HL-60 (cell line): ENCODE measurements at regions not wholly inside any gene's neighbourhood (a gene's known extent, or its start where the extent isn't known, plus 50 kb on each side); places are given as distances from the start of the nearest gene placed in this dataset.

Source experiments
- GABPA ChIP-seq: IDR thresholded peaks from 2 replicates; pipeline ENCODE4 v1.6.1; 2012; ENCODE audit warnings: low read depth
- POLR2AphosphoS5 ChIP-seq: IDR thresholded peaks from 2 replicates; pipeline ENCODE4 v1.6.1; 2012; ENCODE audit warnings: low read depth
- REST ChIP-seq: IDR thresholded peaks from 2 replicates; pipeline ENCODE4 v1.6.1; 2012; ENCODE audit warnings: low read depth; ENCODE audit not compliant: insufficient replicate concordance
- TF ChIP-seq, protein P1 (sequence below): IDR thresholded peaks from one replicate; pipeline ENCODE4 v1.5.1; 2011; ENCODE audit warnings: low read length, control low read depth, inconsistent platforms; ENCODE audit not compliant: insufficient read depth

- no peak for TF ChIP-seq REST
- TF ChIP-seq, protein P1, sequence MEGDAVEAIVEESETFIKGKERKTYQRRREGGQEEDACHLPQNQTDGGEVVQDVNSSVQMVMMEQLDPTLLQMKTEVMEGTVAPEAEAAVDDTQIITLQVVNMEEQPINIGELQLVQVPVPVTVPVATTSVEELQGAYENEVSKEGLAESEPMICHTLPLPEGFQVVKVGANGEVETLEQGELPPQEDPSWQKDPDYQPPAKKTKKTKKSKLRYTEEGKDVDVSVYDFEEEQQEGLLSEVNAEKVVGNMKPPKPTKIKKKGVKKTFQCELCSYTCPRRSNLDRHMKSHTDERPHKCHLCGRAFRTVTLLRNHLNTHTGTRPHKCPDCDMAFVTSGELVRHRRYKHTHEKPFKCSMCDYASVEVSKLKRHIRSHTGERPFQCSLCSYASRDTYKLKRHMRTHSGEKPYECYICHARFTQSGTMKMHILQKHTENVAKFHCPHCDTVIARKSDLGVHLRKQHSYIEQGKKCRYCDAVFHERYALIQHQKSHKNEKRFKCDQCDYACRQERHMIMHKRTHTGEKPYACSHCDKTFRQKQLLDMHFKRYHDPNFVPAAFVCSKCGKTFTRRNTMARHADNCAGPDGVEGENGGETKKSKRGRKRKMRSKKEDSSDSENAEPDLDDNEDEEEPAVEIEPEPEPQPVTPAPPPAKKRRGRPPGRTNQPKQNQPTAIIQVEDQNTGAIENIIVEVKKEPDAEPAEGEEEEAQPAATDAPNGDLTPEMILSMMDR, result no peak
- TF ChIP-seq POLR2AphosphoS5, result no peak
- no peak for TF ChIP-seq GABPA
Observed at GRCh38 chr1:208967334-208967733, 616.2 kb upstream of the CAMK1G start.
